H1 (cell line): ENCODE measurements at regions not wholly inside any gene's neighbourhood (a gene's known extent, or its start where the extent isn't known, plus 50 kb on each side); places are given as distances from the start of the nearest gene placed in this dataset.

Source experiments
- ASH2L ChIP-seq: fragments of 200-600, 300-600 bp; sonication (generic); IDR thresholded peaks from one replicate; pipeline ENCODE4 v1.7.1; 2017; ENCODE audit warnings: low read length
- CBX8 ChIP-seq: fragments of 300-800, 300-1000 bp; sonication (generic); IDR thresholded peaks from 2 replicates; pipeline ENCODE4 v1.7.1; 2016; ENCODE audit warnings: low read depth, low read length, borderline replicate concordance
- CHD7 ChIP-seq: fragments of 300-600 bp; sonication (generic); IDR thresholded peaks from 2 replicates; pipeline ENCODE4 v1.7.1; 2012; ENCODE audit warnings: low read length, moderate library complexity, mild to moderate bottlenecking, inconsistent platforms; ENCODE audit not compliant: insufficient replicate concordance
- CREB1 ChIP-seq: IDR thresholded peaks from 2 replicates; pipeline ENCODE4 v1.6.1; 2012; ENCODE audit warnings: inconsistent platforms
- EGR1 ChIP-seq: IDR thresholded peaks from 2 replicates; pipeline ENCODE4 v1.6.1; 2011; ENCODE audit warnings: low read depth, low read length, borderline replicate concordance
- EZH2 ChIP-seq: fragments of 200-600 bp; sonication (generic); IDR thresholded peaks from 2 replicates; pipeline ENCODE4 v1.7.1; 2012; ENCODE audit warnings: low read depth, mild to moderate bottlenecking, moderate library complexity, low read length, inconsistent platforms; ENCODE audit not compliant: severe bottlenecking
- HDAC6 ChIP-seq: IDR thresholded peaks from one replicate; pipeline ENCODE4 v1.7.1; 2012; ENCODE audit warnings: low read depth, mild to moderate bottlenecking, inconsistent platforms, low read length, moderate library complexity
- JUND ChIP-seq: IDR thresholded peaks from 2 replicates; pipeline ENCODE4 v1.6.1; 2011; ENCODE audit warnings: mild to moderate bottlenecking, improper control_type of control experiment, low read length
- KDM4A ChIP-seq: IDR thresholded peaks from one replicate; pipeline ENCODE4 v1.7.1; 2012; ENCODE audit warnings: low read depth, mild to moderate bottlenecking, moderate library complexity, low read length, inconsistent platforms; ENCODE audit not compliant: severe bottlenecking
- KDM5A ChIP-seq: fragments of 200-600 bp; IDR thresholded peaks from 2 replicates; pipeline ENCODE4 v1.7.1; 2012; ENCODE audit warnings: mild to moderate bottlenecking, low read length, inconsistent platforms, mixed read lengths
- NANOG ChIP-seq: IDR thresholded peaks from 2 replicates; pipeline ENCODE4 v1.6.1; 2011; ENCODE audit warnings: low read length, low read depth, mild to moderate bottlenecking, inconsistent platforms; ENCODE audit not compliant: insufficient read depth, poor library complexity, severe bottlenecking
- SAP30 ChIP-seq: fragments of 300-600 bp; sonication (generic); IDR thresholded peaks from 2 replicates; pipeline ENCODE4 v1.7.1; 2012; ENCODE audit warnings: low read length, moderate library complexity, mild to moderate bottlenecking, inconsistent platforms; ENCODE audit not compliant: insufficient read depth, insufficient replicate concordance
- TAF1 ChIP-seq: IDR thresholded peaks from 2 replicates; pipeline ENCODE4 v1.6.1; 2011; ENCODE audit warnings: mild to moderate bottlenecking, low read depth, low read length

- TF ChIP-seq CHD7 (no peak), KDM5A (no peak), SAP30 (no peak), NANOG (no peak), TAF1 (no peak), EZH2 (no peak), JUND (no peak), CBX8 (no peak), EGR1 (no peak), KDM4A (no peak), HDAC6 (no peak), ASH2L (no peak), CREB1 (no peak)
These were observed 479.0 kb upstream of the SYT1 start (continued) for GRCh38 chr12:78385541-78385940.
